OCI-LY3 (cell line): ENCODE measurements at regions not wholly inside any gene's neighbourhood (a gene's known extent, or its start where the extent isn't known, plus 50 kb on each side); places are given as distances from the start of the nearest gene placed in this dataset.

Experiments used
- H2AFZ ChIP-seq: fragments of 200-600, 300-600 bp; shearing (Covaris generic); 2 replicates; pipeline ENCODE4 v1.6.0; 2014; ENCODE audit warnings: antibody characterized with exemption, low read depth, low read length
- H3K27ac ChIP-seq: fragments of 200-600, 300-600 bp; sonication (generic); 2 replicates; pipeline ENCODE4 v1.5.1; 2014; ENCODE audit warnings: mild to moderate bottlenecking, low read length, moderate library complexity, mixed read lengths
- H3K27me3 ChIP-seq: fragments of 200-600, 300-600 bp; sonication (generic); 2 replicates; pipeline ENCODE4 v1.6.1; 2014; ENCODE audit warnings: low read depth, low read length, mixed read lengths
- H3K36me3 ChIP-seq: fragments of 200-600, 300-600 bp; sonication (generic); replicated peaks from 2 replicates; pipeline ENCODE3; 2014; ENCODE audit warnings: low read depth, low read length, mixed read lengths
- H3K4me1 ChIP-seq: fragments of 300-600, 200-600 bp; sonication (generic); 2 replicates; pipeline ENCODE4 v1.6.1; 2014; ENCODE audit warnings: low read length, mixed read lengths
- H3K4me2 ChIP-seq: fragments of 200-600, 300-600 bp; sonication (generic); 2 replicates; pipeline ENCODE4 v1.6.1; 2014; ENCODE audit warnings: low read length, mixed read lengths
- H3K4me3 ChIP-seq: fragments of 300-600, 200-600 bp; sonication (generic); 2 replicates; pipeline ENCODE4 v1.5.1; 2014; ENCODE audit warnings: antibody characterized with exemption, mild to moderate bottlenecking, low read length, moderate library complexity
- H3K79me2 ChIP-seq: fragments of 300-600, 200-600 bp; shearing (Covaris generic); 2 replicates; pipeline ENCODE4 v1.6.1; 2014; ENCODE audit warnings: mild to moderate bottlenecking, low read length, mixed read lengths
- H3K9ac ChIP-seq: fragments of 300-600, 200-600 bp; shearing (Covaris generic); 2 replicates; pipeline ENCODE4 v1.6.0; 2014; ENCODE audit warnings: mild to moderate bottlenecking, low read length, moderate library complexity
- H3K9me3 ChIP-seq: fragments of 200-600, 300-600 bp; shearing (Covaris generic); 2 replicates; pipeline ENCODE4 v1.6.1; 2014; ENCODE audit warnings: low read length, mixed read lengths; ENCODE audit not compliant: insufficient read depth
- H4K20me1 ChIP-seq: fragments of 200-600, 300-600 bp; sonication (generic); 2 replicates; pipeline ENCODE4 v1.6.1; 2016; ENCODE audit warnings: low read length, mixed read lengths; ENCODE audit not compliant: insufficient read depth
- EZH2phosphoT487 ChIP-seq: fragments of 200-600 bp; shearing (Covaris generic); IDR thresholded peaks from 2 replicates; pipeline ENCODE4 v1.6.1; 2018; ENCODE audit warnings: antibody characterized with exemption, mixed run types, low read depth
- TF ChIP-seq, protein P1 (sequence below): fragments of 200-600, 300-600 bp; sonication (generic); IDR thresholded peaks from 2 replicates; pipeline ENCODE4 v1.5.1; 2014; ENCODE audit warnings: antibody characterized with exemption, low read length, low read depth

DNA sequence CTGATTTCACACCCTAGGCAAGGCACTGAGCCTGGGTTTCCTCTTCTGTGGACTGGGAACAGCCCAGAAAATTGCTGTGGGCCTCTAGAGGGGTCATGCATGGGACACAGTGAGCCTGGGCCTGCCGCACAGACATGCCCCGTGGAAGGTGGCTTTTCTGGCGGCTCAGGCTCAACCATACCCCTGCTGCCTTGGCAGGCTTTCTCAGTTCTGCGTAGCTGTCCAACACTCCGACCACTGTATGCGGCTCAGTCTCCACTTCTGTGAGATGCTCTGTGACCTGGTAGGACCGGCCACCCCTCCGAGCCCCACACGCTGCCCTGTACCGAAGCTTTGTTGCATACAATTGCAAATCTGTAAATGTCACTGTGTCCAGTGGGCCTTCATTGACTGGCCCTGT, 126.3 kb downstream of the UQCRFS1 start:
- H3K4me3 ChIP-seq: no peak overlapping the region
- H3K79me2 ChIP-seq: no peaks in the 10 kb centered on the region
- TF ChIP-seq, protein P1, sequence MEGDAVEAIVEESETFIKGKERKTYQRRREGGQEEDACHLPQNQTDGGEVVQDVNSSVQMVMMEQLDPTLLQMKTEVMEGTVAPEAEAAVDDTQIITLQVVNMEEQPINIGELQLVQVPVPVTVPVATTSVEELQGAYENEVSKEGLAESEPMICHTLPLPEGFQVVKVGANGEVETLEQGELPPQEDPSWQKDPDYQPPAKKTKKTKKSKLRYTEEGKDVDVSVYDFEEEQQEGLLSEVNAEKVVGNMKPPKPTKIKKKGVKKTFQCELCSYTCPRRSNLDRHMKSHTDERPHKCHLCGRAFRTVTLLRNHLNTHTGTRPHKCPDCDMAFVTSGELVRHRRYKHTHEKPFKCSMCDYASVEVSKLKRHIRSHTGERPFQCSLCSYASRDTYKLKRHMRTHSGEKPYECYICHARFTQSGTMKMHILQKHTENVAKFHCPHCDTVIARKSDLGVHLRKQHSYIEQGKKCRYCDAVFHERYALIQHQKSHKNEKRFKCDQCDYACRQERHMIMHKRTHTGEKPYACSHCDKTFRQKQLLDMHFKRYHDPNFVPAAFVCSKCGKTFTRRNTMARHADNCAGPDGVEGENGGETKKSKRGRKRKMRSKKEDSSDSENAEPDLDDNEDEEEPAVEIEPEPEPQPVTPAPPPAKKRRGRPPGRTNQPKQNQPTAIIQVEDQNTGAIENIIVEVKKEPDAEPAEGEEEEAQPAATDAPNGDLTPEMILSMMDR: no peak
- TF ChIP-seq EZH2phosphoT487: no peak
- H3K9me3 ChIP-seq: no peaks in the 10 kb centered on the region
- no peak overlapping the region for H2AFZ ChIP-seq
- H3K27me3 ChIP-seq: peaks cover 33% of the 10 kb centered on the region
- no peaks in the 10 kb centered on the region for H3K4me1 ChIP-seq
- no peak overlapping the region for H3K9ac ChIP-seq
- no peak overlapping the region for H3K27ac ChIP-seq
- H3K36me3 ChIP-seq: no peaks in the 10 kb centered on the region
- H3K4me2 ChIP-seq: no peak overlapping the region
- no peaks in the 10 kb centered on the region for H4K20me1 ChIP-seq

DNA sequence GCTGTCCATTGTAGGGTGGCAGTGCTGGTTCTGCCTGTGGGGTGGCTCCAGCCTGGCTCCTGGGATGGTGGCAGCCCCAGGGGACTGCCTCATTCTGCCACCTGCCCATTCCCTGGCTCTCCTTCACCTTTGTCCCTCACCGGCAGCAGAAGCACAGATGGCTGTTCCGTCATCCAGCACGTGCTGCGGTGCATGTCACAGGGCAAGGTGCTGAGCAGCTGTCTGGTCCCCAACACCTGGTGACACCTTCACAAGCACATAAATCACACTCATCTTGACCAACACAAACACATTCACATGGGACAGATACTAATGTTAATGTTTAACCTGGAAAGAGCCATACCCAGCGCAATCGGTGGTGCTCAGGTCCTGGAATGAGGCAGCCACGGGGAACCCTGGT, 126.8 kb downstream of the UQCRFS1 start:
- no peak overlapping the region for H2AFZ ChIP-seq
- TF ChIP-seq EZH2phosphoT487: no peak
- TF ChIP-seq, protein P1: no peak
- H3K9ac ChIP-seq: no peak overlapping the region
- H3K4me2 ChIP-seq: no peak overlapping the region
- no peak overlapping the region for H3K4me3 ChIP-seq
- no peaks in the 10 kb centered on the region for H3K9me3 ChIP-seq
- no peaks in the 10 kb centered on the region for H4K20me1 ChIP-seq
- no peaks in the 10 kb centered on the region for H3K79me2 ChIP-seq
- H3K27me3 ChIP-seq: peaks cover 34% of the 10 kb centered on the region
- no peaks in the 10 kb centered on the region for H3K36me3 ChIP-seq
- no peak overlapping the region for H3K27ac ChIP-seq
- no peaks in the 10 kb centered on the region for H3K4me1 ChIP-seq

- Histone ChIP-seq H3K9me3 (no peaks in the 10 kb centered on the region), H3K4me3 (no peak overlapping the region), H2AFZ (no peak overlapping the region), H3K4me1 (no peaks in the 10 kb centered on the region), H3K36me3 (no peaks in the 10 kb centered on the region), H3K27ac (no peak overlapping the region), H3K4me2 (no peak overlapping the region), H3K27me3 (peaks cover 37% of the 10 kb centered on the region), H3K79me2 (no peaks in the 10 kb centered on the region), H3K9ac (no peak overlapping the region), H4K20me1 (no peaks in the 10 kb centered on the region)
- TF ChIP-seq, protein P1: no peak
- TF ChIP-seq EZH2phosphoT487: no peak
Measured at GRCh38 chr19:29085630-29086029, 127.3 kb downstream of the UQCRFS1 start.

DNA sequence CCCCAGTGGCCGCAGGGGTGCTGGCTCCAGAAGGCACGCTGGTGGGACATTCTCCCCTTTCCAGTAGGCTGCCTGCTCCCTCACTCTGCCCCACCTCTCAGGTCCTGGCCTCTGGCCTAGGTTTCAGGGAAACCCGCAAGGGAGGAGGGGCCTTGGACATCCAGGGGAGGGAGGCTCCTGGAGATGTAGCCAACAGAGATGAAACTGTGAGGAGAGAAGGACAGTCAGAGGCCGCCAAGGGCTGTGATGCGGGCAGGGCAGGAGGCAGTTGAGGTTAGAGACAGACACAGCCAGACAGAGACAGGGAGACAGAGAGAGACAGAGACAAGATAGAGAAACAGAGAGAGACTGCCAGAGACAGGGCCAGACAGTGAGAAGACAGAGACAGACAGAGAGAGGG, 127.7 kb downstream of the UQCRFS1 start:
- H3K27ac ChIP-seq: no peak overlapping the region
- no peak overlapping the region for H3K4me2 ChIP-seq
- H3K79me2 ChIP-seq: no peaks in the 10 kb centered on the region
- H2AFZ ChIP-seq: no peak overlapping the region
- H3K4me3 ChIP-seq: no peak overlapping the region
- H3K27me3 ChIP-seq: peaks cover 38% of the 10 kb centered on the region
- H3K36me3 ChIP-seq: no peaks in the 10 kb centered on the region
- no peaks in the 10 kb centered on the region for H3K9me3 ChIP-seq
- no peaks in the 10 kb centered on the region for H3K4me1 ChIP-seq
- no peaks in the 10 kb centered on the region for H4K20me1 ChIP-seq
- TF ChIP-seq, protein P1: no peak
- no peak for TF ChIP-seq EZH2phosphoT487
- H3K9ac ChIP-seq: no peak overlapping the region
